ENCODE measurements at regions not wholly inside any gene's neighbourhood (a gene's known extent, or its start where the extent isn't known, plus 50 kb on each side); places are given as distances from the start of the nearest gene placed in this dataset.

- H3K36me3 ChIP-seq (ENCODE audit: insufficient read depth, low read length) = no peaks in the 10 kb centered on the region
- no peak overlapping the region for H3K9ac ChIP-seq (ENCODE audit: low read length)
- H3K4me3 ChIP-seq (ENCODE audit: low read depth in 1 of 2, low read length in 2 of 2) = no peak overlapping the region
- H3K9me3 ChIP-seq (ENCODE audit: low read length) = no peaks in the 10 kb centered on the region
- no peaks in the 10 kb centered on the region for H3K4me1 ChIP-seq (ENCODE audit: insufficient read depth, low read length)
- no peaks in the 10 kb centered on the region for H3K27me3 ChIP-seq (ENCODE audit: control insufficient read depth in 1 of 2, insufficient read depth in 2 of 2, low read length in 2 of 2)
- H3K27ac ChIP-seq (ENCODE audit: low read depth, low read length) = no peak overlapping the region
Measured at GRCh38 chr6:145015739-145016558, 719.4 kb downstream of the EPM2A start.

- no peaks in the 10 kb centered on the region for H3K36me3 ChIP-seq (ENCODE audit: insufficient read depth, low read length)
- no peaks in the 10 kb centered on the region for H3K4me1 ChIP-seq (ENCODE audit: insufficient read depth, low read length)
Measured at GRCh38 chr6:145017051-145017450, 718.3 kb downstream of the EPM2A start.

GRCh38 chr6:145017516-145017915, 717.8 kb downstream of the EPM2A start:
- Histone ChIP-seq H3K9ac (ENCODE audit: low read length) (no peak overlapping the region), H3K4me3 (ENCODE audit: low read depth in 1 of 2, low read length in 2 of 2) (no peak overlapping the region), H3K4me1 (ENCODE audit: insufficient read depth, low read length) (no peaks in the 10 kb centered on the region), H3K36me3 (ENCODE audit: insufficient read depth, low read length) (no peaks in the 10 kb centered on the region), H3K27me3 (ENCODE audit: control insufficient read depth in 1 of 2, insufficient read depth in 2 of 2, low read length in 2 of 2) (no peaks in the 10 kb centered on the region), H3K9me3 (ENCODE audit: low read length) (no peaks in the 10 kb centered on the region), H3K27ac (ENCODE audit: low read depth, low read length) (no peak overlapping the region)

More at GRCh38 chr6:145017051-145017450, 718.3 kb downstream of the EPM2A start:
- Histone ChIP-seq H3K27ac (ENCODE audit: low read depth, low read length) (no peak overlapping the region), H3K27me3 (ENCODE audit: control insufficient read depth in 1 of 2, insufficient read depth in 2 of 2, low read length in 2 of 2) (no peaks in the 10 kb centered on the region), H3K4me3 (ENCODE audit: low read depth in 1 of 2, low read length in 2 of 2) (no peak overlapping the region), H3K9me3 (ENCODE audit: low read length) (no peaks in the 10 kb centered on the region), H3K9ac (ENCODE audit: low read length) (no peak overlapping the region)

- Histone ChIP-seq H3K36me3 (ENCODE audit: insufficient read depth, low read length) (no peaks in the 10 kb centered on the region), H3K4me1 (ENCODE audit: insufficient read depth, low read length) (peaks cover 2% of the 10 kb centered on the region), H3K27ac (ENCODE audit: low read depth, low read length) (no peak overlapping the region), H3K4me3 (ENCODE audit: low read depth in 1 of 2, low read length in 2 of 2) (no peak overlapping the region), H3K27me3 (ENCODE audit: control insufficient read depth in 1 of 2, insufficient read depth in 2 of 2, low read length in 2 of 2) (no peaks in the 10 kb centered on the region), H3K9ac (ENCODE audit: low read length) (no peak overlapping the region), H3K9me3 (ENCODE audit: low read length) (no peaks in the 10 kb centered on the region)
Measured at GRCh38 chr6:145018027-145018426, 717.3 kb downstream of the EPM2A start.

- no peak overlapping the region for H3K27ac ChIP-seq (ENCODE audit: low read depth, low read length)
- no peaks in the 10 kb centered on the region for H3K36me3 ChIP-seq (ENCODE audit: insufficient read depth, low read length)
Measured at GRCh38 chr6:145020114-145020513, 715.2 kb downstream of the EPM2A start.

GRCh38 chr6:145020543-145020942, 714.8 kb downstream of the EPM2A start:
- H3K27me3 ChIP-seq (ENCODE audit: control insufficient read depth in 1 of 2, insufficient read depth in 2 of 2, low read length in 2 of 2) = no peaks in the 10 kb centered on the region
- no peaks in the 10 kb centered on the region for H3K36me3 ChIP-seq (ENCODE audit: insufficient read depth, low read length)
- no peak overlapping the region for H3K27ac ChIP-seq (ENCODE audit: low read depth, low read length)
- H3K4me3 ChIP-seq (ENCODE audit: low read depth in 1 of 2, low read length in 2 of 2) = no peak overlapping the region
- peaks cover 5% of the 10 kb centered on the region for H3K4me1 ChIP-seq (ENCODE audit: insufficient read depth, low read length)
- no peak overlapping the region for H3K9ac ChIP-seq (ENCODE audit: low read length)
- H3K9me3 ChIP-seq (ENCODE audit: low read length) = no peaks in the 10 kb centered on the region

More at GRCh38 chr6:145020114-145020513, 715.2 kb downstream of the EPM2A start:
- no peaks in the 10 kb centered on the region for H3K27me3 ChIP-seq (ENCODE audit: control insufficient read depth in 1 of 2, insufficient read depth in 2 of 2, low read length in 2 of 2)
- H3K9ac ChIP-seq (ENCODE audit: low read length) = no peak overlapping the region
- H3K4me1 ChIP-seq (ENCODE audit: insufficient read depth, low read length) = peaks cover 5% of the 10 kb centered on the region
- H3K4me3 ChIP-seq (ENCODE audit: low read depth in 1 of 2, low read length in 2 of 2) = no peak overlapping the region
- H3K9me3 ChIP-seq (ENCODE audit: low read length) = no peaks in the 10 kb centered on the region

- Histone ChIP-seq H3K36me3 (ENCODE audit: insufficient read depth, low read length) (no peaks in the 10 kb centered on the region), H3K9me3 (ENCODE audit: low read length) (no peaks in the 10 kb centered on the region), H3K27ac (ENCODE audit: low read depth, low read length) (no peak overlapping the region), H3K9ac (ENCODE audit: low read length) (no peak overlapping the region), H3K4me1 (ENCODE audit: insufficient read depth, low read length) (peaks cover 5% of the 10 kb centered on the region), H3K4me3 (ENCODE audit: low read depth in 1 of 2, low read length in 2 of 2) (no peak overlapping the region), H3K27me3 (ENCODE audit: control insufficient read depth in 1 of 2, insufficient read depth in 2 of 2, low read length in 2 of 2) (no peaks in the 10 kb centered on the region)
Measured at GRCh38 chr6:145022199-145022796, 713.0 kb downstream of the EPM2A start.

GRCh38 chr6:145023116-145023726, 712.1 kb downstream of the EPM2A start:
- Histone ChIP-seq H3K4me1 (ENCODE audit: insufficient read depth, low read length) (peaks cover 5% of the 10 kb centered on the region), H3K9me3 (ENCODE audit: low read length) (no peaks in the 10 kb centered on the region), H3K36me3 (ENCODE audit: insufficient read depth, low read length) (no peaks in the 10 kb centered on the region), H3K9ac (ENCODE audit: low read length) (no peak overlapping the region), H3K27me3 (ENCODE audit: control insufficient read depth in 1 of 2, insufficient read depth in 2 of 2, low read length in 2 of 2) (no peaks in the 10 kb centered on the region), H3K27ac (ENCODE audit: low read depth, low read length) (no peak overlapping the region), H3K4me3 (ENCODE audit: low read depth in 1 of 2, low read length in 2 of 2) (no peak overlapping the region)

GRCh38 chr6:145025488-145025887, 709.8 kb downstream of the EPM2A start:
- H3K27me3 ChIP-seq (ENCODE audit: control insufficient read depth in 1 of 2, insufficient read depth in 2 of 2, low read length in 2 of 2) = no peaks in the 10 kb centered on the region
- H3K36me3 ChIP-seq (ENCODE audit: insufficient read depth, low read length) = no peaks in the 10 kb centered on the region
- no peaks in the 10 kb centered on the region for H3K9me3 ChIP-seq (ENCODE audit: low read length)
- no peak overlapping the region for H3K9ac ChIP-seq (ENCODE audit: low read length)
- H3K4me1 ChIP-seq (ENCODE audit: insufficient read depth, low read length) = peaks cover 5% of the 10 kb centered on the region
- no peak overlapping the region for H3K4me3 ChIP-seq (ENCODE audit: low read depth in 1 of 2, low read length in 2 of 2)
- H3K27ac ChIP-seq (ENCODE audit: low read depth, low read length) = no peak overlapping the region

- H3K9me3 ChIP-seq (ENCODE audit: low read length) = no peaks in the 10 kb centered on the region
- no peak overlapping the region for H3K27ac ChIP-seq (ENCODE audit: low read depth, low read length)
- H3K4me3 ChIP-seq (ENCODE audit: low read depth in 1 of 2, low read length in 2 of 2) = no peak overlapping the region
Measured at GRCh38 chr6:145026267-145026679, 709.0 kb downstream of the EPM2A start.

GRCh38 chr6:145028144-145028818, 707.0 kb downstream of the EPM2A start:
- no peaks in the 10 kb centered on the region for H3K36me3 ChIP-seq (ENCODE audit: insufficient read depth, low read length)
- no peak overlapping the region for H3K4me3 ChIP-seq (ENCODE audit: low read depth in 1 of 2, low read length in 2 of 2)
- H3K9me3 ChIP-seq (ENCODE audit: low read length) = no peaks in the 10 kb centered on the region
- no peak overlapping the region for H3K9ac ChIP-seq (ENCODE audit: low read length)
- no peak overlapping the region for H3K27ac ChIP-seq (ENCODE audit: low read depth, low read length)
- peaks cover under 1% of the 10 kb centered on the region for H3K4me1 ChIP-seq (ENCODE audit: insufficient read depth, low read length)
- H3K27me3 ChIP-seq (ENCODE audit: control insufficient read depth in 1 of 2, insufficient read depth in 2 of 2, low read length in 2 of 2) = no peaks in the 10 kb centered on the region

More at GRCh38 chr6:145026267-145026679, 709.0 kb downstream of the EPM2A start:
- Histone ChIP-seq H3K9ac (ENCODE audit: low read length) (no peak overlapping the region), H3K27me3 (ENCODE audit: control insufficient read depth in 1 of 2, insufficient read depth in 2 of 2, low read length in 2 of 2) (no peaks in the 10 kb centered on the region), H3K36me3 (ENCODE audit: insufficient read depth, low read length) (no peaks in the 10 kb centered on the region), H3K4me1 (ENCODE audit: insufficient read depth, low read length) (peaks cover 5% of the 10 kb centered on the region)
